BE2C (cell line): ENCODE measurements at regions not wholly inside any gene's neighbourhood (a gene's known extent, or its start where the extent isn't known, plus 50 kb on each side); places are given as distances from the start of the nearest gene placed in this dataset.
A peak's percentile ranks its signal among the peaks of the same experiment; 100 is the strongest.

Source experiments
- DNase-seq: peaks from one replicate; pipeline ENCODE4 v3.0.0-alpha.2; 2020
- H3K27me3 ChIP-seq: fragments of 250-450 bp; sonication (Bioruptor Pico); 2 replicates; pipeline ENCODE4 v1.5.1; 2020; ENCODE audit warnings: mild to moderate bottlenecking
- H3K36me3 ChIP-seq: fragments of 250-450 bp; sonication (Bioruptor Pico); 2 replicates; pipeline ENCODE4 v1.5.1; 2020; ENCODE audit warnings: mild to moderate bottlenecking
- H3K4me1 ChIP-seq: fragments of 250-450 bp; sonication (Bioruptor Pico); 2 replicates; pipeline ENCODE4 v1.5.1; 2020
- H3K4me3 ChIP-seq: 2 replicates; pipeline ENCODE4 v1.5.1; 2011; ENCODE audit warnings: low read depth, low read length
- H3K9me3 ChIP-seq: fragments of 250-450 bp; sonication (Bioruptor Pico); 2 replicates; pipeline ENCODE4 v1.5.1; 2020
- TF ChIP-seq, protein P1 (sequence below): IDR thresholded peaks from 2 replicates; pipeline ENCODE4 v1.5.1; 2012; ENCODE audit warnings: mild to moderate bottlenecking, low read depth, low read length

DNA sequence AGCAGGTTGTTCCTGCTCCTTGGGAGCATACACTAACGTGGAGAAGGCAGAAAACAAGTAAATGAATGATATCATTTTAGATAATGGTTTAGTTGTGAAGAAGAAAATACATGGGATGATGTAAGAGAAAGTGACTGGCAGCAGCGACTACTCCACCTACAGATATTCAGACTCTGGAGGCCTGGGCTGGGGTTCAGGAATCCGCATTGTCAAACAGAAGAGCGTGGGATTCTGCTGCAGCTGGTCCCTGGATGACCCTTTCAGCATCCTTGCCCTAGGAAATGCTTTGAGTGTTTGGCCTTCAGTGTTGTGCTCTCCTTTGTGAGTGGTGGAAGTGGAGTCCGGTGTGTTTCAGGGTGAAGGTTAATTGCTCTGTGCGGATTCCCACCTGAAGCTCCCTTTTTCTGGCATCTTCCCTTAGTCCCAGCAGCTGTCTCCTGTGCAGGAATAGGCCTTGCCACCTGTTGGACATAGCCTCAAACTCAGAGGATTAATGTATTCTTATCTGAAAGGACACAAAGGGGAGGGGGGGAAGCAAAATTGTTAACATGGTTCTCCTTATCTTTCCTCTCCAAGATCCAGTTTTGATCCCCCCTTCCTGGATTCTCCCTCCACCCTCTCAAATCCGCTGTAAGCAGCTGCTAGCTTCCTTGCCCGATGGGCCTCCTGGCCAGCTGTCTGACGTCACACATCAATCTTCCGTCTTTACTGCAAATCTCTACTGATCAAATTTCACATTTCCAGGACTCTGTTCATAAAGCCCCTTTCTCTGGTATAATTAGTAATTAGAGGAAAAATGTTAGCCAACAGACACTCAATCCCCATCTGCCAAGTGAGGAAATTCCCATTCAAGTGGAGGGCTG lies 68.3 kb upstream of the SPAG17 start:
- Histone ChIP-seq H3K4me3 (no peak overlapping the region), H3K9me3 (no peaks in the 10 kb centered on the region), H3K36me3 (no peaks in the 10 kb centered on the region), H3K4me1 (no peaks in the 10 kb centered on the region), H3K27me3 (no peaks in the 10 kb centered on the region)
- TF ChIP-seq, protein P1, sequence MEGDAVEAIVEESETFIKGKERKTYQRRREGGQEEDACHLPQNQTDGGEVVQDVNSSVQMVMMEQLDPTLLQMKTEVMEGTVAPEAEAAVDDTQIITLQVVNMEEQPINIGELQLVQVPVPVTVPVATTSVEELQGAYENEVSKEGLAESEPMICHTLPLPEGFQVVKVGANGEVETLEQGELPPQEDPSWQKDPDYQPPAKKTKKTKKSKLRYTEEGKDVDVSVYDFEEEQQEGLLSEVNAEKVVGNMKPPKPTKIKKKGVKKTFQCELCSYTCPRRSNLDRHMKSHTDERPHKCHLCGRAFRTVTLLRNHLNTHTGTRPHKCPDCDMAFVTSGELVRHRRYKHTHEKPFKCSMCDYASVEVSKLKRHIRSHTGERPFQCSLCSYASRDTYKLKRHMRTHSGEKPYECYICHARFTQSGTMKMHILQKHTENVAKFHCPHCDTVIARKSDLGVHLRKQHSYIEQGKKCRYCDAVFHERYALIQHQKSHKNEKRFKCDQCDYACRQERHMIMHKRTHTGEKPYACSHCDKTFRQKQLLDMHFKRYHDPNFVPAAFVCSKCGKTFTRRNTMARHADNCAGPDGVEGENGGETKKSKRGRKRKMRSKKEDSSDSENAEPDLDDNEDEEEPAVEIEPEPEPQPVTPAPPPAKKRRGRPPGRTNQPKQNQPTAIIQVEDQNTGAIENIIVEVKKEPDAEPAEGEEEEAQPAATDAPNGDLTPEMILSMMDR, result no peak
- DNase-seq, result no peak

DNA sequence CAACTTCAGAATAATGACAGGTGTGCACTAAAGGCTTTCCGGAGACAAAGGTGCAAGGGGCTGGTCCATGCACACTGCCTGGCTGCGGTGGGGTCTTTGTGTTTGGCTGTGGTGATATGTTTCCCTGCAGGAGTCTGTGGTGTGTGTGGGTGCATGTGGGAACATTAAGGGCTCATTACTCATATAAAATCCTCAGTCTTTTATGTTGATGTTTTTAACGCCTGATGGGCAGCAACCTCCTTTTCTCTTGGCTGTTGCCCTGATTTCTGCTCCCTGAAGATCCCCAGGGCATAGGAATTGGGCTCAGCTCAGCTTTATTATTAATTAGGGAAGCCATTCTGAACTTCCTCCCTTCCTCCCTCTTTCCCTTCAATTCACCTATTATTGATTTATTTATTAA lies 67.6 kb upstream of the SPAG17 start:
- TF ChIP-seq, protein P1, result no peak
- DNase-seq, result no peak

DNA sequence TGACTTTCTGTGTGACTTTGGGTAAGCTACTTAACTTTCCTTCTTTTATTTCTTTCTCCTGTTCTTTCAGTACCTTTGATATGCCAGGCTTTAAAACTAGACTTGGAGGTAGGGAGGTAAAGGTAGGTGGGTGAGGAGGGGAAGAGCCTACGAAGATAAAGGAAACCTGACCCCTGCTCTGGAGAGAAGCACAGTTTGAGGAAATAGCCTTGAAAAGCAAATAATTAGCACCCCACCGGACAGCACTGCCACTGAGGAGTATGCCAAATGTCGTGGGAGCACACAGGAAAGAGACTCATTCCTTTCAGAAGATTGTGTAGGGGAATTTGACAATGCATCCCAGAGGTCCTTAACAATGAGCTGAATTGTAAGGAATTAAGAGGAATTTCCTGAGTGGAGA lies 65.2 kb upstream of the SPAG17 start:
- no peaks in the 10 kb centered on the region for H3K36me3 ChIP-seq
- H3K27me3 ChIP-seq, result no peaks in the 10 kb centered on the region
- H3K4me3 ChIP-seq, result no peak overlapping the region
- DNase-seq, result no peak
- no peaks in the 10 kb centered on the region for H3K4me1 ChIP-seq
- H3K9me3 ChIP-seq, result no peaks in the 10 kb centered on the region
- TF ChIP-seq, protein P1, result no peak

More for the DNA sequence above, 67.6 kb upstream of the SPAG17 start:
- no peaks in the 10 kb centered on the region for H3K9me3 ChIP-seq
- no peak overlapping the region for H3K4me3 ChIP-seq
- no peaks in the 10 kb centered on the region for H3K4me1 ChIP-seq
- no peaks in the 10 kb centered on the region for H3K27me3 ChIP-seq
- H3K36me3 ChIP-seq, result no peaks in the 10 kb centered on the region

DNA sequence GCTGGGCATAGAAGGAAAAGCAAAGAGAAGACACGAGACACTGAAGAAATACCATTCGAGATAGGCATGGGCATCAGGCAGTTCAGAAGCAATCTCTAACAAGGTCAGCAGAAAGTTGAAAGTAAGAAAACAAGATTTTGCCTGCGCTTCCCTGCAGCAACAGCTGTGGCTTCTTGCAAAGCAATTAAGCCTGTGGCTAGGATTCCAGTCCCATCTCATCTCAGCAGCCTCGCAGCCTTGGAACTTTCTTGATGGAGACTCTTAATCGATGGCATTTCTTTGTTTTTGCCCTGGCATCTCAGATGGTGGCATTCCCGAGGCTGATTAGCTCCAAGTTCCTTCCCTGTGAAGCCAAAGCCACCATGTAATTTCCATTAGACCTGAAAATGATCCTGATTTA lies 64.6 kb upstream of the SPAG17 start:
- no peak for DNase-seq
- TF ChIP-seq, protein P1, result no peak

DNA sequence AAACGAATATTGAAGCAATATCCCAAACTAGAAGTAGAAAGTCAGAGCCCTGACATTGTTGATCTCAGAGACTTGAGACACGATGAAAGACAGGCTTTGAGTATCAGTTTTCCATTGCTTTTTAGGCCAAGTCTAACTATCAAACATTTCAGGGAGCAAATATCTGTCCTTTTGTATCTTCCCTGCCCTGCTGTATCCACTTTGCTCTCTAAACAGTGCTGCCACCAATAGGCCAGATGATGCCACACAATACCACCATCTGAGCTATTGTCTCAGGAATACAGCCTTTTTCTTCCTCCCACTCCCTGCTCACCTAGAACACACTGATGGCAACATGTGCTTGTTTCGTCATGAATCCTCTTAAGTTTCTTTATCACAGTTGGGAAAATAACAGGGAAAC lies 62.6 kb upstream of the SPAG17 start:
- no peaks in the 10 kb centered on the region for H3K4me1 ChIP-seq
- no peaks in the 10 kb centered on the region for H3K36me3 ChIP-seq
- H3K27me3 ChIP-seq, result no peaks in the 10 kb centered on the region
- TF ChIP-seq, protein P1, result peak; percentile 41
- no peaks in the 10 kb centered on the region for H3K9me3 ChIP-seq
- DNase-seq, result no peak
- no peak overlapping the region for H3K4me3 ChIP-seq

More for the DNA sequence above, 64.6 kb upstream of the SPAG17 start:
- H3K36me3 ChIP-seq, result no peaks in the 10 kb centered on the region
- H3K9me3 ChIP-seq, result no peaks in the 10 kb centered on the region
- no peaks in the 10 kb centered on the region for H3K4me1 ChIP-seq
- H3K27me3 ChIP-seq, result no peaks in the 10 kb centered on the region
- H3K4me3 ChIP-seq, result no peak overlapping the region

DNA sequence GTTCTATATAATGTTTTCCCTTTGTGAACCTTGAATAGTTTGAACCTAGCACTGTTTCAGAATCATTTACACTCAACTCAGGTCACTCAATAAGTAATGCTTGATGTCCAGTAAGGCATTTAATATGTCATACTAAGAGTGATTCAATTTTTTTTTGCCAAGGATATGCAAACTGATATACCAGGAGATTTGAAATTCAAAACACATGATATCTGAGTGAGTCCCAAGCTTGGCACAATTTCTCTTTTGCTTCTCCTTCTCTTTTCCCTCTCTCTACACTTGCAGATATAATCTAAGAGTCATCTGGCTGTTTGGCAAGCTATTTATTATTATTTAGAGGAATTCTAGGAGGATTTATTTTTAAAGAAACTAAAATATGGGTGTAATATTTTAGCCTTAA lies 61.6 kb upstream of the SPAG17 start:
- H3K4me1 ChIP-seq, result no peaks in the 10 kb centered on the region
- DNase-seq, result no peak
- TF ChIP-seq, protein P1, result no peak
- H3K27me3 ChIP-seq, result no peaks in the 10 kb centered on the region
- no peaks in the 10 kb centered on the region for H3K9me3 ChIP-seq
- no peak overlapping the region for H3K4me3 ChIP-seq
- no peaks in the 10 kb centered on the region for H3K36me3 ChIP-seq
